Mesothelial cell of epicardium (in vitro differentiated cells): ENCODE measurements at regions not wholly inside any gene's neighbourhood (a gene's known extent, or its start where the extent isn't known, plus 50 kb on each side); places are given as distances from the start of the nearest gene placed in this dataset.

Source experiments
- DNase-seq, 2 experiments: peaks; one replicate each; pipeline ENCODE4 v3.0.0; 2021; ENCODE audit warnings: low spot score in 2 of 2; ENCODE audit not compliant: unreplicated experiment in 2 of 2
- H3K27ac Mint-ChIP-seq: 2 replicates; pipeline ENCODE4 v1.8.0; 2021; ENCODE audit warnings: mixed read lengths
- H3K27me3 Mint-ChIP-seq: 2 replicates; pipeline ENCODE4 v1.8.0; 2021; ENCODE audit warnings: low read depth, mixed read lengths
- H3K36me3 Mint-ChIP-seq: 2 replicates; pipeline ENCODE4 v1.8.0; 2021; ENCODE audit warnings: mixed read lengths
- H3K4me1 Mint-ChIP-seq: 2 replicates; pipeline ENCODE4 v1.8.0; 2021; ENCODE audit warnings: mixed read lengths
- H3K4me3 Mint-ChIP-seq: 2 replicates; pipeline ENCODE4 v1.8.0; 2021; ENCODE audit warnings: mild to moderate bottlenecking, moderate library complexity, mixed read lengths
- H3K9me3 Mint-ChIP-seq: 2 replicates; pipeline ENCODE4 v1.8.0; 2021; ENCODE audit warnings: mixed read lengths
- CTCF ChIP-seq: fragments of 200-600 bp; sonication (generic); IDR thresholded peaks from one replicate; pipeline ENCODE4 v1.5.0; 2021; ENCODE audit warnings: antibody characterized with exemption; ENCODE audit not compliant: unreplicated experiment

DNA sequence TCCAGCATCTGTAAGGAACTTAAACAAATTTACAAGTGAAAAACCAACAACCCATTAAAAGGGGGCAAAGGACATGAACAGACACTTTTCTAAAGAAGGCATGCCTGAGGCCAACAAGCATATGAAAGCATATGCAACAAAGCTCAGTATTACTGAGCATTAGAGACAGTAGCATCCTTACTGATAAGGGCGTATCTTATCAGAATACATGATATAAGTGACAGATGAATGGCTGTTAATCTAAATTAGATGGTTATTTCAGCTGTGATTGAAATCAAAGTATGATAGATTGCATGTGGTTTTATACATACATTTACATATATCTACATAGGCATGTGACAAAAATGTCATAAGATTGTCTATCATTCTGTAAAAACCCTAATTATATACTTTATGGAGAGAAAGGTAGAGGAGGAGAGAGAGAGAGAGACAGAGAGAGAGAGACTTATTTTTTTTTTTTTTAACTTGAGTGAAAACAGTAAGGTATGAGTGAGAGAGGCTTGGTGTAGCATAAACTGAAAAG, 1240.7 kb downstream of the FAM181B start:
- no peak for TF ChIP-seq CTCF
- no peaks in the 10 kb centered on the region for H3K36me3 Mint-ChIP-seq
- H3K4me3 Mint-ChIP-seq, result no peak overlapping the region
- H3K4me1 Mint-ChIP-seq, result peaks cover 4% of the 10 kb centered on the region
- no peak for DNase-seq
- H3K27me3 Mint-ChIP-seq, result peaks cover 20% of the 10 kb centered on the region
- no peak overlapping the region for H3K27ac Mint-ChIP-seq
- no peaks in the 10 kb centered on the region for H3K9me3 Mint-ChIP-seq

GRCh38 chr11:81487109-81487508, 1246.6 kb downstream of the FAM181B start:
- TF ChIP-seq CTCF, result no peak
- Mint-ChIP-seq H3K27me3 (peaks cover 30% of the 10 kb centered on the region), H3K27ac (no peak overlapping the region), H3K9me3 (no peaks in the 10 kb centered on the region), H3K36me3 (no peaks in the 10 kb centered on the region), H3K4me1 (no peaks in the 10 kb centered on the region), H3K4me3 (no peak overlapping the region)
- DNase-seq, result no peak

DNA sequence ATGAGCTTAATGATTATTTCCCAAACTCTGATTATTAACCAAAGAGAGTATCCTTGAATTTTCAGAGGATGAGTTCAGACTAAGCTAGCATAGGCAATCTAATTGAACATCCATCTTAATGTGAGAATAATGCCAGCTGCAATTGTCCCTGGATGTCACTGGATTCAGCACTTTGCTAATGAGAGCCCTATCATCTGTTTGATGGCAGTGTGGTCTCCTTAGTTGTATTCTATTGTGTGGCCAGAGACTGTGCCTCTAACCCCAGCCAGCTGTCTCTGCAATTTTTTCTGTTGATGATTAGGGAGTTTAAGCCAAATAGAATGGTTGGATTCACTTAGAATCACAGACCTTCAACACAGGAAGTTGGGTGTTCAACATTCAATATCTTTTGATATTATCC, 1249.5 kb downstream of the FAM181B start:
- no peak for TF ChIP-seq CTCF
- no peaks in the 10 kb centered on the region for H3K9me3 Mint-ChIP-seq
- no peaks in the 10 kb centered on the region for H3K36me3 Mint-ChIP-seq
- H3K4me1 Mint-ChIP-seq, result no peaks in the 10 kb centered on the region
- H3K4me3 Mint-ChIP-seq, result no peak overlapping the region
- DNase-seq, result no peak
- peaks cover 19% of the 10 kb centered on the region for H3K27me3 Mint-ChIP-seq
- H3K27ac Mint-ChIP-seq, result no peak overlapping the region

- DNase-seq, result no peak
- no peak for TF ChIP-seq CTCF
- no peaks in the 10 kb centered on the region for H3K36me3 Mint-ChIP-seq
- no peak overlapping the region for H3K4me3 Mint-ChIP-seq
- peaks cover 5% of the 10 kb centered on the region for H3K27me3 Mint-ChIP-seq
- no peak overlapping the region for H3K27ac Mint-ChIP-seq
- no peaks in the 10 kb centered on the region for H3K9me3 Mint-ChIP-seq
- H3K4me1 Mint-ChIP-seq, result no peaks in the 10 kb centered on the region
Observed at GRCh38 chr11:81477277-81477676, 1256.4 kb downstream of the FAM181B start.

DNA sequence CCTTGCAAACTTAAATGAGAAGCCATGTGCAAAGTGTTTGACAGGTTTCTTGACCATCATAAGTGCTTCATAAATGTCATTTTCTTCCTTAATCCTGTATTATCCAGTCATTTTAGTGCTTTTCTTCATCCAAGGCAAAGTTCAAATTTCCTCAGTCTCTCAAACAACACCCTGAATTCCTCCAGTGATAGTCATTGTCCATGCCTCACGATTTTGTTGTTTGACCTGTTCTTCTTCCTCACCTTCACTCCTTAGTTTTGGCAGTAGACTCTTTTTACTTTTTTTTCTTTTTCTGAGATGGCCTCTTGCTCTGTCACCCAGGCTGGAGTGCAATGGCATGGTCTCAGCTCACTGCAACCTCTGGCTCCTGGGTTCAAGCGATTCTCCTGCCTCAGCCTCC, 1257.3 kb downstream of the FAM181B start:
- DNase-seq, result no peak
- Mint-ChIP-seq H3K27me3 (peaks cover 5% of the 10 kb centered on the region), H3K4me1 (no peaks in the 10 kb centered on the region), H3K36me3 (no peaks in the 10 kb centered on the region), H3K9me3 (no peaks in the 10 kb centered on the region), H3K4me3 (no peak overlapping the region), H3K27ac (no peak overlapping the region)
- TF ChIP-seq CTCF, result no peak

GRCh38 chr11:81472646-81473045, 1261.0 kb downstream of the FAM181B start:
- Mint-ChIP-seq H3K27ac (no peak overlapping the region), H3K4me1 (no peaks in the 10 kb centered on the region), H3K9me3 (no peaks in the 10 kb centered on the region), H3K27me3 (peaks cover 5% of the 10 kb centered on the region), H3K4me3 (no peak overlapping the region), H3K36me3 (no peaks in the 10 kb centered on the region)
- TF ChIP-seq CTCF, result no peak
- DNase-seq, result no peak
